ENCODE measurements at regions not wholly inside any gene's neighbourhood (a gene's known extent, or its start where the extent isn't known, plus 50 kb on each side); places are given as distances from the start of the nearest gene placed in this dataset.

DNA sequence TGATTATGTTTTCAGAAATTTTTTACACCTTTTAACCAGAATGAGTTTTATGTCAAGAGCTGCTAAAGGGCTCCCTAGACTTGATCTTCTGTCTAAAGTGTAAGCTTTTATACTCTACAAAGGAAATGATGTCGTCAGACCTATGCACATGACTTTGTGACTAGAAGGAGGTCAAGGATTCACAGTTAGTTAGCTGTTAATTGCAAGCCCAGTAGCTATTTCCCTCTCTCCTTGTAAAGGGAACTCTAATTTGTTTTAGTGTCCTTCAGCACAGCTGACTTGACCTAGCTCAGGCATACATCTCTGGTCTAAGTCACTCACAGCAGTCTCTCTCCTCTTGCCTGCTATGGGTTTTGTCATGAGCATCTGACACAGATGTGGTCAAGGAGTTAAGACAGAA, 173.5 kb upstream of the NREP start:
- no peak for TF ChIP-seq POLR2AphosphoS5 (IDR thresholded peaks at IDR 0.05; ENCODE audit: insufficient read depth, low read depth, low read length)
- TF ChIP-seq, protein P1, sequence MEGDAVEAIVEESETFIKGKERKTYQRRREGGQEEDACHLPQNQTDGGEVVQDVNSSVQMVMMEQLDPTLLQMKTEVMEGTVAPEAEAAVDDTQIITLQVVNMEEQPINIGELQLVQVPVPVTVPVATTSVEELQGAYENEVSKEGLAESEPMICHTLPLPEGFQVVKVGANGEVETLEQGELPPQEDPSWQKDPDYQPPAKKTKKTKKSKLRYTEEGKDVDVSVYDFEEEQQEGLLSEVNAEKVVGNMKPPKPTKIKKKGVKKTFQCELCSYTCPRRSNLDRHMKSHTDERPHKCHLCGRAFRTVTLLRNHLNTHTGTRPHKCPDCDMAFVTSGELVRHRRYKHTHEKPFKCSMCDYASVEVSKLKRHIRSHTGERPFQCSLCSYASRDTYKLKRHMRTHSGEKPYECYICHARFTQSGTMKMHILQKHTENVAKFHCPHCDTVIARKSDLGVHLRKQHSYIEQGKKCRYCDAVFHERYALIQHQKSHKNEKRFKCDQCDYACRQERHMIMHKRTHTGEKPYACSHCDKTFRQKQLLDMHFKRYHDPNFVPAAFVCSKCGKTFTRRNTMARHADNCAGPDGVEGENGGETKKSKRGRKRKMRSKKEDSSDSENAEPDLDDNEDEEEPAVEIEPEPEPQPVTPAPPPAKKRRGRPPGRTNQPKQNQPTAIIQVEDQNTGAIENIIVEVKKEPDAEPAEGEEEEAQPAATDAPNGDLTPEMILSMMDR (IDR thresholded peaks at IDR 0.05; ENCODE audit: extremely low read depth in 1 of 2, insufficient read depth in 1 of 2, low read depth in 1 of 2, low read length in 2 of 2), result no peak
- no peak for TF ChIP-seq POLR2A (IDR thresholded peaks at IDR 0.05; ENCODE audit: low read depth, low read length)
- TF ChIP-seq, protein P2, sequence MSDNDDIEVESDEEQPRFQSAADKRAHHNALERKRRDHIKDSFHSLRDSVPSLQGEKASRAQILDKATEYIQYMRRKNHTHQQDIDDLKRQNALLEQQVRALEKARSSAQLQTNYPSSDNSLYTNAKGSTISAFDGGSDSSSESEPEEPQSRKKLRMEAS (IDR thresholded peaks at IDR 0.05; ENCODE audit: insufficient read depth, insufficient read length), result no peak
